ACHN (cell line): ENCODE measurements at regions not wholly inside any gene's neighbourhood (a gene's known extent, or its start where the extent isn't known, plus 50 kb on each side); places are given as distances from the start of the nearest gene placed in this dataset.

ENCODE experiments used
- DNase-seq: peaks from one replicate; pipeline ENCODE4 v3.0.0-alpha.2; 2015
- in situ Hi-C: cut with HindIII; loops from 2 replicates; pipeline ENCODE4 v1.10.0; 2017; ENCODE audit warnings: low sequenced_read_pairs, low pct_ligation_motif_present, low pct_unique_long_range_greater_than_20kb

GRCh38 chr11:130772266-130773227, 143.7 kb downstream of the SNX19 start:
- in situ Hi-C loops, result no loop called here
- DNase-seq, result peak; percentile 93

GRCh38 chr11:130773244-130773820, 142.9 kb downstream of the SNX19 start:
- in situ Hi-C loops, result no loop called here
- no peak for DNase-seq

- no peak for DNase-seq
- in situ Hi-C loops, result no loop called here
These were observed 141.6 kb downstream of the SNX19 start for GRCh38 chr11:130774703-130775102.

GRCh38 chr11:130775306-130776060, 140.8 kb downstream of the SNX19 start:
- DNase-seq, result no peak

GRCh38 chr11:130776061-130776419, 140.2 kb downstream of the SNX19 start:
- DNase-seq, result no peak
- in situ Hi-C loops, result no loop called here

More at GRCh38 chr11:130775306-130776060, 140.8 kb downstream of the SNX19 start:
- in situ Hi-C loops, result no loop called here

GRCh38 chr11:130778026-130778425, 138.3 kb downstream of the SNX19 start:
- in situ Hi-C loops, result no loop called here
- DNase-seq, result no peak

- in situ Hi-C loops, result no loop called here
- no peak for DNase-seq
These were observed 137.6 kb downstream of the SNX19 start for GRCh38 chr11:130778705-130779104.

DNA sequence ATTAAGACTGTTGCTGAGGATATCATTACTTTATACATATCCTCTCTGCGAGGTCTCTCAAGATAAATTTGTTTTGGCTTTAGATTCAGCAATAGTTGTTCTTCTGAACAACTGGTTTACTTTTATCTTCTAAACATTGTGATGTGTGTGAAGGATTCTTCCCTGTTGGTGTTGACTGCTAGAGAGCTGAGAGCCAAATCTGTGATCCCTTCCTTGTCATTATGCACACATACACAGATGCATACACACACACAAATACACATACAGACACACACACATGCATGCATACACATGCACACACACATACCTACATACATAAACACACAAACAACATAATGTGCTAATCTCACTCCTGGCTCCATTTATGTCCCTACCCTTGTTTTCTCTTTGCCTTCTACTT, 137.0 kb downstream of the SNX19 start:
- DNase-seq, result no peak
- in situ Hi-C loops, result no loop called here

- DNase-seq, result no peak
- in situ Hi-C loops, result no loop called here
These were observed 136.3 kb downstream of the SNX19 start for GRCh38 chr11:130779943-130780342.

DNA sequence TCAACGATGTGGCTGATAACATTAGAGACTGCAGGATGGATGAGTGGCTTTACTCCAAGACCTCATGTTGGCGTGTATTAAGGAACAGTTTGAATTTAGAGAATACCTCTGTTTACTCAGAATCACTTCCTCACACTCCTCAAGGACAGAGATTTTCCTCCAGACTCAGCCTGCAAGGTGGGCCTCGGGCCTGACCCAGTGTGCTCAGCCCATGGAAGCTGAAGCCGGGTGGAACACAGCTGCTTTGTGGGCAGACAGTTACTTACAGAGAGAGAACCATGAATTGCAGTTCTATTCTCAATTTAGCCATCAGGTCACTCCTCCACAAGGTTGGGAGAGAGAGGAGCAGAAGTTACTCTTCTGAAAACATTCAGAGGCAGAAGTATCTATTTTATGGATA, 135.8 kb downstream of the SNX19 start:
- in situ Hi-C loops, result no loop called here
- DNase-seq, result no peak

DNA sequence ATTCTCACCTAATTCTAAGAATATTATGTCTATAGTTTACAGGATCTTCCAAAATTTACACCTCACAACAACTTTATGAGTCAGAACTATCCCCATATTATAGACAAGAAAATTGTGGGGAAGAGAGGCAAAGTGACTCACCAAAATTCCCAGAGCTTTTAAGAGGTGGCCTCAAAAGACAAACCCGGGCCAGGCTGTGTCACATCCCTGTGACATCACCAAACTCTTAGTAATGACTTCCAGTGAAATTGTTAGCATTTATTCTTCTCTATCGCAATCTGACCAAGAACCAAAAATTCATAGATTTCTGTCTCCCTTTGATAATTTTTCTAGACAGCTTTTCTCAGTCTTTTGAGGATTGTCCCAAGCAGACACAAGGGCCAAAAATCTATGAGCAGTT, 134.3 kb downstream of the SNX19 start:
- in situ Hi-C loops, result no loop called here
- DNase-seq, result peak; percentile 39

DNA sequence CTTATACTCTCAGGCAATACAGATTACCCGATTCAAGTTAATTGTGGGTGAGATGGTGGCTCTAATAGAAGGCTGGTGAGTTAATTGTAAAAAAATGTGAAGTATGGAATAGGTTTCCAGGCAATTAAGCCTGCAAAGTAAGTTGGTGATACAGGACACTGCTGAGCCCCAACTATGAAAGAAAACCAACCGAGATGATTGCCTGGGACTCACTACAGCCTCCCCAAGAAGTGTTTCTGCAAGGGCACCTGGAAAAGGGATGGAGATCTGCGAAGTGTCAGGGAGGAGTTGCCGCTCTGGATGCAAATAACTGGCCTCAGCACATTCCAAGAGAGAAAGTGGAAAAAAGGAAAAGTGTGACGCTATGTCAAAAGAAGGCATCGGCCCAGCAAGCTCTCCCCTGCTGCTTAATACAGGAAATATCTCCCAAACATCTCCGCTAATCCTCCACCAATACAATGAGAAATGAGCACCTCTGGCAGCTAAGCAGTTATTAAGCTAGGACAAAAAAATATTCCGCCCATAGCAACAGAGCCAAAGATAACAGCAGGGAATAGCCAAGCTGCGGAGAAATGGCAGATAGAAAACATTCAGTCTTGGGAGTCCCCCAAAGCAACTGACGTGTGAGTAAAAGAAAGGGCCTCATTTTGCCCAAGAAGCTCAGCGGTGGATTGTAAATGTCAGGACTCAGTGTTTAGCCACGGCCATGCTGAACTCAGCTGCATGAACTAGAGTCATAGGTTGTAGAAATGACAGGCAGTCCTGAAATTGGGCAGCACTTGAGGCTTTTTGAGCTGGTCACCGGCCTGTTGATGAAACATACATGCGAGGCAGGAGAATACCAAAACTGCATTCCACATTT, 133.7 kb downstream of the SNX19 start:
- in situ Hi-C loops, result no loop called here
- peak; percentile 64 for DNase-seq

GRCh38 chr11:130783323-130783722, 133.0 kb downstream of the SNX19 start:
- in situ Hi-C loops, result no loop called here
- no peak for DNase-seq

DNA sequence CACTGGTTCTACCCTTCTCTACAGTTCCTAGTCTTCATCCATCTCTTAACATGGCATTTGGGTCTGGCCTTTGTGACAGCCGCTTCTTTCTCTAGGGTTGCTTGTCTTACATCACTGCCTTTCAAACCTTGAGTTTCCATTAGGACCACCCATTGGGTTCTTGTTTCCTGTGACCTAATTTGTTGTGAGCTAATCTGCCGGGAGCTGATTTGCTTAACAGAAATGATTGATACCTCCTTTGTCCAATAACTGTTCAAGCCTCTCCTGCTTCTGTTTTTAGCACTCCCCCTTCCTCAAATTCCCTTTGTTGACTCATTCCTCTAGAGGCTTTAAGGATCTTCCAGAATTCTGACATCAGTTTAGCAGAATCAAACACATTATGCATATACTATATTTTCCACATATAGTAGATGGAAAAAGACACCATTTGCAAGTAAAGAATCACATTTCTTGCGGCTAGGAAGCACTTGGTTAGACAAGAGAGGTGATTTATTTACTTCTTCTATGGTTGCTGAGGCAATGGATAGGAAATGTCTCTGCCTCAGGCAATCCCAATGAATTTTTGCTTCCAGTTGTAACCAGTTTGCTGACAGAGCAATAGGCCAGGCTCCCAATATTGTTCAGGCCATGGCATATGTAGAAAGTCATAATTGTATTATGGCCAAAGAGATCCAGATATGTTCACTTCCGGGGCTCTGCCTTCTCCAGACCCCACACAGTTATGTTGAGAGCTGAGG, 130.7 kb downstream of the SNX19 start:
- peak; percentile 38 for DNase-seq
- in situ Hi-C loops, result no loop called here

- in situ Hi-C loops, result no loop called here
- no peak for DNase-seq
These were observed 129.7 kb downstream of the SNX19 start for GRCh38 chr11:130786586-130786985.

DNA sequence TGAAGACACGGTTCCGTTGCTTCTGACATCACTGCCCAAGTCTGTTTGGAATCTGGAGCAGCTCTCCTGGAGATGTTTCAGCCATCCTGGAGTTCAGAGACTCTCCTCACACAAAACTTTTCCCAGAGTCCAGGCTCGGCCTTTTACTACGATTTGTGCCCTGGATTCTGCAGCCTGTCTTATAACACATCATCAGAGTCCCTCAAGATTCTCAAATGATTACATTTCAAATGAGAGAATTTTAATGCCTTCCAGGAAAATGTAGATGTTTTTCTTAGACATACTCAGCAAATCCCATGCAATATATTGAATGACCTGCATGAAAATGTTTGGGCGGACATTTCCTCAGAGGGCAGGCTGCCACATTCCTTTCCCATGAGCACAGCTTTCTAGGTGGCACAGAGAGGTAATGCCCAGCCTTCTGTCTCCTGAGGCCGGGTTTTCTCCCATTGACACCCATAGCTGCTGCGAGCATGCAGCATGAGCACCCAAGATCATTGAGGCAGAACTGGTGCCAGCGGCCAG, 129.1 kb downstream of the SNX19 start:
- in situ Hi-C loops, result no loop called here
- peak; percentile 90 for DNase-seq

- no peak for DNase-seq
- in situ Hi-C loops, result no loop called here
These were observed 128.2 kb downstream of the SNX19 start for GRCh38 chr11:130787973-130788570.
